ENCODE measurements at regions not wholly inside any gene's neighbourhood (a gene's known extent, or its start where the extent isn't known, plus 50 kb on each side); places are given as distances from the start of the nearest gene placed in this dataset.

- Histone ChIP-seq H3K27ac (no peak overlapping the region), H3K4me3 (no peak overlapping the region), H3K36me3 (no peaks in the 10 kb centered on the region), H3K4me1 (no peaks in the 10 kb centered on the region), H3K9me3 (no peaks in the 10 kb centered on the region), H3K27me3 (no peaks in the 10 kb centered on the region)
- 45% methylated on average over 4 of the region's 4 CpGs for whole genome bisulfite sequencing
- no peak for DNase-seq (ENCODE audit: low spot score in 2 of 2)
- TF ChIP-seq POLR2AphosphoS5 (IDR thresholded peaks at IDR 0.05), result no peak
- TF ChIP-seq, protein P1, sequence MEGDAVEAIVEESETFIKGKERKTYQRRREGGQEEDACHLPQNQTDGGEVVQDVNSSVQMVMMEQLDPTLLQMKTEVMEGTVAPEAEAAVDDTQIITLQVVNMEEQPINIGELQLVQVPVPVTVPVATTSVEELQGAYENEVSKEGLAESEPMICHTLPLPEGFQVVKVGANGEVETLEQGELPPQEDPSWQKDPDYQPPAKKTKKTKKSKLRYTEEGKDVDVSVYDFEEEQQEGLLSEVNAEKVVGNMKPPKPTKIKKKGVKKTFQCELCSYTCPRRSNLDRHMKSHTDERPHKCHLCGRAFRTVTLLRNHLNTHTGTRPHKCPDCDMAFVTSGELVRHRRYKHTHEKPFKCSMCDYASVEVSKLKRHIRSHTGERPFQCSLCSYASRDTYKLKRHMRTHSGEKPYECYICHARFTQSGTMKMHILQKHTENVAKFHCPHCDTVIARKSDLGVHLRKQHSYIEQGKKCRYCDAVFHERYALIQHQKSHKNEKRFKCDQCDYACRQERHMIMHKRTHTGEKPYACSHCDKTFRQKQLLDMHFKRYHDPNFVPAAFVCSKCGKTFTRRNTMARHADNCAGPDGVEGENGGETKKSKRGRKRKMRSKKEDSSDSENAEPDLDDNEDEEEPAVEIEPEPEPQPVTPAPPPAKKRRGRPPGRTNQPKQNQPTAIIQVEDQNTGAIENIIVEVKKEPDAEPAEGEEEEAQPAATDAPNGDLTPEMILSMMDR (IDR thresholded peaks at IDR 0.05), result no peak
- TF ChIP-seq POLR2A (IDR thresholded peaks at IDR 0.05), result no peak
- no peak for TF ChIP-seq EP300 (IDR thresholded peaks at IDR 0.05)
These were observed 55.6 kb upstream of the ABCD3 start for GRCh38 chr1:94362466-94363058.

- TF ChIP-seq EP300 (IDR thresholded peaks at IDR 0.05), result no peak
- TF ChIP-seq POLR2AphosphoS5 (IDR thresholded peaks at IDR 0.05), result no peak
- no peak for TF ChIP-seq POLR2A (IDR thresholded peaks at IDR 0.05)
- TF ChIP-seq, protein P1 (IDR thresholded peaks at IDR 0.05), result no peak
- Histone ChIP-seq H3K9me3 (no peaks in the 10 kb centered on the region), H3K27me3 (no peaks in the 10 kb centered on the region), H3K4me1 (no peaks in the 10 kb centered on the region), H3K4me3 (no peak overlapping the region), H3K27ac (no peak overlapping the region), H3K36me3 (no peaks in the 10 kb centered on the region)
- 87% methylated on average over 10 of the region's 10 CpGs for WGBS
- DNase-seq (ENCODE audit: low spot score in 2 of 2), result no peak
These were observed 59.3 kb upstream of the ABCD3 start for GRCh38 chr1:94358630-94359599.

DNA sequence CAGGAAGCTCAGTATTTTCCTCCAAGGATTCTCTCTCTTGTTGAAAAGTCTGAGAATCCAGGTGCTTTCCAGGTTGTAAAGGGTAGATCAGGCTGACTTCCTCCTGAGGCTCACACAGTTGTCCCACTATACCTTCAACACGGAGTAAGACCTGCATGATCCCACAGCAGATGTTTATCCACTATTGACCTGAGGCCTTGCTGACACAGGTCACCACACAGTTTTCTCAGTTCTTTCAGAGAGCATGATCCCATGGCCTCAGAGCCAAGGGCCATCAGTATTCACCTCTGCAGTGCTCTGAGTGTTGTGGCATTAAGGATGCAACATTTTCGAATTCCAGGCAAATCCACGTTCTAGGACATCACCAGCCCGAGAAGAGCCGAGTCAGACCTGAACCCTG lies 60.5 kb upstream of the ABCD3 start:
- no peak overlapping the region for H3K27ac ChIP-seq

DNA sequence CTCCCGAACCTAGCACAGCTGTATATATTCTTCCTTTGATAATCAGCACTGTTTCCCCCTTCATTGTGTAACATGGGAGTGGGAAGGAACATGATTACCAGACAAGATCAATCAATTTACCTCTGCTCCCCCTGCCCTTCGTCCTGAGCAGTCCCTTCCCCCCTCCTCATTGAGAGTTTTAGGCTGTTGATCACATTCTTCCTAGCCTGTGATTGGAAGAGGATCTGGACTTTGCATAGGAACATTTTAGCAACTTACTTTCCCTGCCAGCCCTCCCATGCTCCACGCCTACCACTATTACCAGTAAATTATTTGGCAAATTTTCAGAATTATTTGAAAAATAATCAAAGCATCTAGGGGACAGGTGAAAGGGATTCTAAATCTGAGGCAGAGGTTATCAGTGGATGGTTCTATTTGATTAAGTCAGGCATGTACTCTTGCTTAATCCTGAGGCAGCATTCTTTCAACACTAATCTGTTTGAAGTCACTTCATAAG lies 62.7 kb upstream of the ABCD3 start:
- no peak for DNase-seq (ENCODE audit: low spot score in 2 of 2)
- Histone ChIP-seq H3K4me1 (no peaks in the 10 kb centered on the region), H3K4me3 (no peak overlapping the region), H3K36me3 (no peaks in the 10 kb centered on the region), H3K27ac (no peak overlapping the region), H3K27me3 (no peaks in the 10 kb centered on the region), H3K9me3 (no peaks in the 10 kb centered on the region)
- 56% methylated on average over 3 of the region's 3 CpGs for WGBS
- TF ChIP-seq POLR2AphosphoS5 (IDR thresholded peaks at IDR 0.05) (no peak), EP300 (IDR thresholded peaks at IDR 0.05) (no peak), POLR2A (IDR thresholded peaks at IDR 0.05) (no peak)
- TF ChIP-seq, protein P1 (IDR thresholded peaks at IDR 0.05), result no peak

More for the DNA sequence above, 60.5 kb upstream of the ABCD3 start:
- 90% methylated on average over 5 of the region's 5 CpGs for WGBS
- no peaks in the 10 kb centered on the region for H3K27me3 ChIP-seq
- no peak for DNase-seq (ENCODE audit: low spot score in 2 of 2)
- H3K9me3 ChIP-seq, result no peaks in the 10 kb centered on the region
- H3K4me1 ChIP-seq, result no peaks in the 10 kb centered on the region
- H3K36me3 ChIP-seq, result no peaks in the 10 kb centered on the region
- no peak overlapping the region for H3K4me3 ChIP-seq
- TF ChIP-seq EP300 (IDR thresholded peaks at IDR 0.05), result no peak
- TF ChIP-seq POLR2AphosphoS5 (IDR thresholded peaks at IDR 0.05), result no peak
- no peak for TF ChIP-seq POLR2A (IDR thresholded peaks at IDR 0.05)
- TF ChIP-seq, protein P1 (IDR thresholded peaks at IDR 0.05), result no peak

DNA sequence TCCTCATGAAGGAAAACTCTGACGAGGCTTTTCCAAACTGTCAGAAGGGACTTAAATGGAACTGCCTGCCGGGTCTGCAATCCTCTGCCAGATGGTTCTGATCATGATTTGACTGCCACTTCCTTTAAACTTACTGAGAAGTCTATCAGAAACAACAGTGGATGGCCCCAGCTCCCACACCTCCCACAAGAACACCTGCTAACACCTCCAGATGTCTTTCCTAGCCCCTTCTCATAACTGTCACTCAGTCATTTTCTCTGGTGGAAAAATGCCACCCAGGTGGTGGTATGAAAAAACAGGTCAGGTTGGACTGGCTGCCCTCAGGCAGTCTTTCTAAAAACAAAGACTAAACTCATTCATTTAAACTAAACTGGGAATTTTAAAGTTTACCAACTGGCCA lies 66.7 kb upstream of the ABCD3 start:
- Histone ChIP-seq H3K27ac (no peak overlapping the region), H3K27me3 (no peaks in the 10 kb centered on the region), H3K36me3 (no peaks in the 10 kb centered on the region), H3K9me3 (no peaks in the 10 kb centered on the region), H3K4me3 (no peak overlapping the region), H3K4me1 (no peaks in the 10 kb centered on the region)
- DNase-seq (ENCODE audit: low spot score in 2 of 2), result no peak
- 26% methylated on average over 2 of the region's 2 CpGs for WGBS
- TF ChIP-seq POLR2AphosphoS5 (IDR thresholded peaks at IDR 0.05), result no peak
- no peak for TF ChIP-seq EP300 (IDR thresholded peaks at IDR 0.05)
- TF ChIP-seq, protein P1 (IDR thresholded peaks at IDR 0.05), result no peak
- TF ChIP-seq POLR2A (IDR thresholded peaks at IDR 0.05), result no peak

Measured in suprapubic skin (tissue), 4 donors.